Stimulated activated CD4-positive, alpha-beta T cell treated with anti-CD3 and anti-CD28 coated beads, Interleukin-4, amount 100 ng/mL, for 1 hour (primary cell): ENCODE measurements at regions not wholly inside any gene's neighbourhood (a gene's known extent, or its start where the extent isn't known, plus 50 kb on each side); places are given as distances from the start of the nearest gene placed in this dataset.

Experiments
- DNase-seq: peaks from one replicate; pipeline ENCODE4 v3.0.0-alpha.2; 2020

DNA sequence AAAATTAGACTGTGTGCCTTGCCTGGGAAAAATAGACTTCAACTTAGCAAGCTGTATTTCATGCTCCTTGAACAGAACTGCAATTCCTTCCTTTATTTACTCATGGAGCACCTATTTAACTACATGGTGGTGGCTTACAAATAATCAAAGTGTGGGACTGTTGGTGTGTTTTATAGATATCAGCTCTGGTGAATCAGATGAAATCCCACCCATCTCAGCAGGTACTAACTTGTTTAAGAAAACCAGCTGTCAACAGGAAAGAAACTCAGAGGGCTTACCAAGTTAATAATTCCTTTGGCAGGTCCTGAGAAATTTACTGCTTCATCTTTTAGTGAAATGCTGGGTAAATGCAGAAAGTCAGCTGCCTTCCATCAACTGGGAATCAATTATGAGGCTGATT, 830.6 kb downstream of the SLC4A3 start:
- no peak for DNase-seq

DNA sequence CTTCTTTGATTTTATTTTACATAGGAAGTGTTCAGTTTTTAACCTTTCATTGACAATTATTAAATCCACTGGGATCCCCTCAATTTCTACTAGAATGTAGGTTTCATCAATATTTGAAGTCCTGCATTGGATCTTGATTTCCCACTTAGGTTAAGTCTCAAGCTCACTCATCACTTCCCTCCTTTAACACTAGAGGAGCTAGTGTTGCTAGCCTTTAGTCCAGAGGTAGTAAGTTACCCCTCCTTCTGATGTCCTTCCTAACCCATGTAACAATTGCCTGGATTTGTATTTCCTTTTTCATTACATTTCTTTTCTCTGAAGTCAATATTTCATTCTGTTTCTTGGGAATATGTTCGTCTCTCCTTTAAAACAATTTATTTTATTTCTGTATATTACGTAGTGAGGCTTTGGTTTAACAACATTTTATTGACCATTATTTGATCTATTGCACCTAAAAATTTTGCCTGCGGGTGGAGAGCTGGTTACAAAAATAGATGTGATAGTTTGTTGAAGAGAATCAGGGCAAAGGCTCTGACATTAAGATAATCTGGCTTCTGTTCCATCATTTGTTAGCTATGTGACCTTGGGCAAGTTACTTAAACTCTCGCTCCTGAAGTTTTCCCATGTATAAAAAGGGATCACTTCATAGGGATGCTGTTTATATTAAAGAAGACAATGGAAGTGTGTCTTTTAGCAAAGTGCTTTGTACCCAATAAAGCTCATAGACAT, 833.0 kb downstream of the SLC4A3 start:
- DNase-seq: no peak

DNA sequence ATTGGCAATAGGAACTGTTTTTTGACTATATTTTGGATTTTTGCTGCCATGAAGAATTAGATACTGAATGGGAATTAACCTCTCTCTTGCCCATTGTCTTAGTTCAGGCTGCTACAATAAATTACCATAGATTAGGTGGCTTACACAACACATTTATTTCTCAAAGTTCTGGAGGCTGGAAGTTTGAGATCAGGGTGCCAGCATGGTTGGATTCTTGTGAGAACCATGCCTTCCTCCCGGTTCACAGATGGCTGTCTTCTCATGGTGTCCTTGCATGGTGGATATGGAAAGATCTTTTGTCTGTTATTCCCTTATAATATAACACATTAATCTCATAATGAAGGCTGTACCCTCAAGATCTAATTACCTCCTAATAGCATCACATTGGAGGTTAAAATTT, 836.4 kb downstream of the SLC4A3 start:
- DNase-seq: no peak

DNA sequence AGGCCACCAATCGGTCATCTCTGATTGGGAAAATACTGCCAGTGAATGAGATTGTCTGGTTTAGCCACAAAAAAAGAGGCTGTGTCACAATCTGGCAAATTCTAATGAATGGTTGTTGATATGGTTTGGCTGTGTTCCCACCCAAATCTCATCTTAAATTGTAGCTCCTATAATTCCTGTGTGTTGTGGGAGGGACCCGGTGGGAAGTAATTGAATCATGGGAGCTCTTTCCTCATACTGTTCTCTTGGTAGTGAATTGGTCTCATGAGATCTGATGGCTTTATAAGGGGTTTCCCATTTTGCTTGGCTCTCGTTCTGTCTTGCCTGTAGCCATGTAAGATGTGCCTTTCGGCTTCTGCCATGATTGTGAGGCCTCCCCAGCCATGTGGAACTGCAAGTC, 838.3 kb downstream of the SLC4A3 start:
- DNase-seq: no peak

DNA sequence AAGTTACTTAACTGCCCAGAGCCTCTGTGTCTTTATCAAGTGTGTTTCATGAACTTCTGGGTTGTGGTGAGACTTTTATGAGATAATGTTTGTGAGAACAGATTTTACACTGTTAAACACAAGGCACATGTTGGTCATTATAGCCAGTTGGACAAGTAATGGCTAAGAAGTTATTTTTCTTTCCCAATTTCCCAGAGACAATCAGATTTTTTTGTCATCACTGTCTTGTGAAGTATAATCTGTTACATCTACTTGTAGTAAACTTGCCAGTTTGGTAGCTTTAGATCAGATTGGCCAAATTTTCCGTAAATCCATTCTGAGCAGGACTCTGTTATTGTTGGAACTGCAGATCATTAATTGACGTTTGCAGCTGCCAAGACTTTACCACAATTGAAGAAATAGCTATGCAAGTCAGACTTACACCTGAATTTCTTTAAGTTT, 838.8 kb downstream of the SLC4A3 start:
- DNase-seq: no peak

DNA sequence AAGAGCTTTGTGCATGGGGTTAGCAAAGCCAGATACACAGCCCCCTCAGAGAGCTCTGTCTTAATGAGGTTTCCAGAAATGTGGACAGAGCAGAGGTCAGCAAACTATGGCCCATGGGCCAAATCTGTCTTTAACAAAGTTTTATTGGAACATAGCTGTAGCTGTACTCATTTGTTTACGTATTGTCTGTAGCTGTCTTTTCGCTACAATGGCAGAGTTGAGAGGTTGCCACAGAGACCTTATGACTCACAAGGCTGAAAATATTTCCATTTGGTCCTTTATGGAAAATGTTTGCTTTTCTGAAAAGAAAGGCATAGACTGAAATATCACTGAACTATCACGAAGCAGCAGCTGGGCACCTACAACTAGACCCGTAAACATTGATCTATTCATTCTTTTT, 841.8 kb downstream of the SLC4A3 start:
- no peak for DNase-seq

DNA sequence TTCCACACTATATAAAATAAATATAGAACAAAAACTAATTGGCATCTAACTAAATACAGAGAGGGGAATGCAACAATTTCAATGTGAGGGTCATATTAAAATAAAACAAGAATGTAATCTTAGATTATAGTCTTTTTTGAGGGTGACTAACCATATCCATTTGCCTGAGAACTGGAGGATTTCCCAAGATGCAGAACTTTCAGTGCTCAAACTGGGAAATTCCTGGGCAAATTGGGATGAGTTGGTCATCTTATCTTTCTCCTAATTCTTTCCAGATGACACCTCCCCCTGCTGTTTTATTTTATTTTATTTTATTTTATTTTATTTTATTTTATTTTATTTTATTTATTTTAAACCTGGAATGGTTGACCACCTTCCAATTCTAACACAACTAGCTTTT, 846.2 kb downstream of the SLC4A3 start:
- no peak for DNase-seq

DNA sequence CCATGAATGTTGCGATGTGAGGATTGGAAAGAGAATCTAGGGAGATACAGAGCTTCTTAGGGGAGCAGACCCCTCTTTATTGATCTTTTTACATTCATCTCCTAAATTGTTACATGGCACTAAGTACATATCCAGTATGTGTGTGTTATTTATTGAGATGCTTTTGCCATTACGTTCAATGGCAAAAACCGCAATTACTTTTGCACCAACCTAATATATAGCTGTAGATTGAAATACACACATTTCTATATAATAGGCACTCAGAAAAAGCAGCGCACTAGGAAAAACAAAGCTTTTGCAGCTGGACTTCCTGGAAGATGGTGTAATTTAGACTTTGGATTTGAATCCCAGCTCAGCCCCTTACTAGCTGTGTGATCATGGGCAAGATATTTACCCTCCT, 849.4 kb downstream of the SLC4A3 start:
- no peak for DNase-seq

DNA sequence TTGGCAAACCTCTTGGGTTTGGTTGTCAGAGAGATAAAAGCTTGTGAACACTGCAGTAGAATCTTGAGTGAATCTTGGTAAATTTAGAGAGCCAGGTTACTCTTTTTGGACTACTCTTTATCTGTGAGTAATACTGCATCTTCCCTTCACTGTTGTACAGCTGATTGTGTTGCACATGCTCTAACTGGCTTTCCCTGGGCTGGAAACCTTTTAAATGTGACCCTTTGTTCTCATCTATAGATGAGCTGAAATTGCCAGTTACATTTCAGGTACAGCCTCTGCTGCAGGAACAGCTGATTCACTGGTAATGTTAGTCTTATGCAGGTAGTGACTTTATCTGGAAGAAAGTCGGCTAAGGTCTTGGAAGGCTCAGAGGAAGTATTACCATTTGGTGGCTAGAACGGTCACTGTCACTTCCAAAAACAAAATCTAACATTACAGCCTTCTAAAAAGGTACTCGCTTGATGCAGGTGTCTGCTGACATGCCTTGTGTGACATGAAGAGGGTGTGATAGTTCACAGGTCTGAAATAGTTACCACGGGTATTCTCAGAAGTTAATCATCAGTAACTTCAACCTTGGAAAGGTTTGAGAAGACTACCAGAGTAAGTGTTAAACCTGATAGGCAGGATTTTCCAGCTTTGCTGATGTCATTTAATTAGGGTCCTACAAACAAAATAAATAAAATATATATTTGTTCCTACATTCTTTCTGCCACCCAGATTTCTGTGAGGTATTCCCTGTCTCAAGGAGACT, 851.1 kb downstream of the SLC4A3 start:
- no peak for DNase-seq

DNA sequence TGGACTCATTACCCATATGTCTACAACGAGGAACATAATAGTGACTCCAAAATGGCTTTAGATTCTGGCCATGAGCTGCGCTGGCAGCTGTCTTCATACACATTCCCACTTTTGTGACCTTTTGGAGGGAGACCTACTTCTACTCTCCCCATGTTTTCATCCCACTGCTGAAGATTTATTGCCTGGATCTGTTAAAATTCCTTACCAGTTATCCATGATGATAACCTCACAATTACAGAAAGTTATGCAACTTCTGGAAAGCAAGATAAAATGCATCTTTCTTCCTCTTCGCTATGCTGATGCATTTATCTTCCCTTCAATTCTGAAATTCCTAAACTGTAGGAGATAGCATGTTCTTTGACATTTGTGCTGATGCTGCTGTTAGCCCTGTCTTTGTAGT, 855.3 kb downstream of the SLC4A3 start:
- DNase-seq: no peak

DNA sequence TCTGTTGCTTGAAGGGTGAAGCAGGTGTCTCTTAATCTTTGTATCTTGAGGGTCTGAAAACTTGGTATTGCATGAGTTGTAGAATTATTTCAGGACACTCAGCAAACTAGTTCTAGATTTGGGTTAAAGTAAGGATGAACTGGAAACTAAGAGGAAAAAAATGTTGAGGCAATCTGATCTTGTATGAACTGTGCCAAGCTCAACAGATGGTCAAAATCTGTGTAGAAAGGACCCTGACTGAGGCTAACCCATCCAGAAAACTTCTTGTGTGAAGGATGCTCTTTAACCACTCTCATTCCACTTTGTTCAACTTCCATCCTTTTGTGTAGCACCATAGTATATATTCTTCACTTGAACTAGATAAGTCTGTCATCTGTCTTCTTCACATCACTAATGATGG, 861.7 kb downstream of the SLC4A3 start:
- no peak for DNase-seq

DNA sequence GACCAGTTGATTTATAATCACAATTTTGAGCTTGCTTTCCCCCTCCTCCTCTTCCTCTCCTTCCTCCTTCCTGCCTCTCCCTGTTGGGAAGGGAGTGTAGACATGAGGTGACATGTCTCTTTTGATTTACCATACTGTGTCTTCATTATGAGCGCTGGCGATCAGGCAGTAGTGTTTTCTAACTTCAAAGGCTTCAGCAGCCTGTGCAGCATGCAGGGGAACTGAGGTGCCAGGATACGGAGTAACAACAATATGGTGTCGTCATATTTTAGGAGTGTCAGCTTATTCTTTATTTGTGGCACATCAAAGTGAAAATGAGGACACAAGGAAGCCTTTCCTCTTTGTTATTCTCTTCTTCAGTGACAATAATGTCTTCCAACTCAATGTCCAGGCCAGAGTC, 864.2 kb downstream of the SLC4A3 start:
- no peak for DNase-seq

DNA sequence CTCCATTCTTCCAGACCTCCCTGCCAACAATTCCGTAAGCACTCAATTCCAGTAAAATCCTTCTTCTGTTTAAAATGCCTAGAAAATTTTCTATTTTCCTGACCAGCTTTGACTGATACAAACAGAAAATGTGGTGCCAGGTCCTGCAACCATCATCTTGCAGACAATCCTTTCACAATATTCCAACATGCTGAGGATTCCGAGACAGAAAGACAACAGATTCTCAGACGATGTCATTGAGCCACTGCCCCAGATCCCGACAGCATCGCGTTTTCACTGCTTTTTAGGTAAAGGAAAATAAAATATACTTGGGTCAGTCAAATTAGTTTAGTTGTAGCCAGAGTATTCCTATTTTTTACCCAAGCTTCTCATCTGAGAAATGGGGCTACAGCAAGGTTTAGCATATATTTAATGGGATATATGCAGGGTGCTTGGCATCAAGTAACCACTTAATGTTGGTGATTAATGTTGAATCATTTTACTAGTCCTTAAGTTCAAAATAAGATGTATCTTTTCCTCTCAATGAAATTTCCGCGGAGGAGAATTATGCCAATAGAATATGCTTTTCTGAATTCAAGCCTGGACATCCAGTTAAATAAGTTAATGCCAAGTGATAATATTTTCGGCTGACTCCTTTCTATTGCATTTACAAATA, 866.6 kb downstream of the SLC4A3 start:
- no peak for DNase-seq

DNA sequence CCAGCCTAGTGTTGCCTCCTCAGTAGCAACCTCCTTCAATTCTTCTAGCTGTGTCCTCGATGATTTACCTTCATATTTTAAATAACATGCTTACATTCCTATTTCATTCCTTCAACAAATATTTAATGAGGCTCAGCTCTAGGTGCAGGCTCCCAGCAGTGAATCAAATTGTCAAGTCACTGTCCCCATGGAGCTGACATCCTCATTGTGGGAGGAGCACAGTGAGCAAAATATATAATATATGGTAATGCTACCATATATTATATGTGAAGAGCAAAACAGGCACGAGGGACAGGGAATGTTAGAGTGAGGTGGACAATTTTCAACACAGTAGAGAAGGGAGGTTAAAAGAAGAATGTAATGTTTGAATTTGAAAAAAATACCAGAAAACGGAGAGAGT, 869.1 kb downstream of the SLC4A3 start:
- no peak for DNase-seq

DNA sequence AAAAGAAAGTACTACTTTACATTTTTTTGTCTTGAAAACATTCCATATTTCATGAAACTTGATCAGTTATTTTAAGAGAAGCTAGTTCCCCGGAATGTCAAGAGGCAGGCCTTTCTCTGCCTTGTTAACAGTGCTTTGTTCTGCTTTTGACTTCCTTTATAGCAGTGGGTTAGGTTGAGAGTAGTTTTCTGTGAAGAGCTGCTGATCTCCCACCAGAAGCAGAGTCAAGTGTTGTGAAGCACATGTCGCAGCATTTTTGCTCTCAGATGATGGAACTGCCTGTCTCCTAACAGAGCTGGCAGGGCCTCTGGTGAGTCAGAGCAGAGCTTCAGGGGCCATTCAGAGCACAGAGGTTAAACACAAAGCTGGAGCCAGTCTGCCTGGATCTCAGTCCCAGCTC, 871.8 kb downstream of the SLC4A3 start:
- no peak for DNase-seq

DNA sequence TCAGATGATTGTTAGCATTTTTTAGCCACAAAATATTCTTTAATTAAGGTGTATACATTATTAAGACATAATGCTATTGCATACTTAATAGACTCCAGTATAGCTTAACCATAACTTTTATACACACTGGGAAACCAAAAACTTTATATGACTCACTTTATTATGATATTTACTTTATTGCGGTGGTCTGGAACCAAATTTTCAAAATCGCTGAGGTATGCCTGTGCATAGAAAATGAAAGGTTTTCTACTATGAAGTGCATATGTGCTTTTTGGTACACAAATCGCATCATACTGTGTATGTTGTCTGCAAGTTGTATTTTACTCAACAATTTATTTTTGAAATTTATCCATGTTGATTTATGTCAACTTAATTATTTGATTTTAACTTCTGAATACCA, 875.1 kb downstream of the SLC4A3 start:
- DNase-seq: no peak

DNA sequence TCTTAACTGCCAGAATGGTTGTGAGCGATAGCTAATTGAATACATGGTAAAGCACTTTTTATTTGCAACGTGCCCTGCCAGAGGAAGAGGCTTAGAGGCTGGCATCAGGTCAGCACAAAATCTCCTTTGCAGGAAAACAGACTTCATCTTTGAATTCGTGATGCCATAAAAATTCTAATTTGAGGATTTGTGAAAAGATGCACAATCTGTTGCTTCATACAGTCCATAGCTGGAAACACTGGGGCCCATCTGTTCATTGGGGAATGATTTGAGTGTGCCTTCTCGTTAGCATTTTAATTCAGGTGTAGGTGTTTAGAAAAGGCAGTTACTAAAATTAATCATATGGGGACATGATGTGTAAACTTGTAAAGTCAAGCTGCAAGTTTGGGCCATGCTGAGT, 876.0 kb downstream of the SLC4A3 start:
- no peak for DNase-seq

DNA sequence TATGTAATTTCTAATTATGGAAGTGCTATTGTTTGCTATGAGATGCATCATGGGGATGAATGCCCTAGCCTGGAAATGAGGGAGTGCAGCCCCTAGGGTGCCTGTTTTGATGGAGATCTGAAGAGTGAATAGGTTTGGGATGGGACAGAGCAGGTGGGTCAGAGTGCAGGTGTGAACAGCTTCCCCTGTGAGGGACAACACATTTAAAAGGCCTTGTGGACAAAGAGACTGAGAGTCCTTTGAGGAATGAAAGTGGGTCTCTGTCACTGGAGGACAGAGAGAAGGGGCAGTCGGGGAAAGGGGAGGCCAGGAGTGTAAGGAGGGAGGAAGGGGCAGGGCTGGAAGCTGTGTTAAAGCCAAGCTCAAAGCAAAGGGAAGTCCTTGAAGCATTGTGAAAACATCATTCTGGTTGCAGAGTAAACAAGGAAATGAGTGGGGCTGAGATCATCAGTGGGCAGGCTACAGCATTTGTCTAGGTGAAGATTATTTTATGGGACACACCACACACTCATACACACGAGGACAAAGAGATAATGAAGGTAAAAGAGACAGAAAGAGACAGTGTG, 877.6 kb downstream of the SLC4A3 start:
- no peak for DNase-seq

DNA sequence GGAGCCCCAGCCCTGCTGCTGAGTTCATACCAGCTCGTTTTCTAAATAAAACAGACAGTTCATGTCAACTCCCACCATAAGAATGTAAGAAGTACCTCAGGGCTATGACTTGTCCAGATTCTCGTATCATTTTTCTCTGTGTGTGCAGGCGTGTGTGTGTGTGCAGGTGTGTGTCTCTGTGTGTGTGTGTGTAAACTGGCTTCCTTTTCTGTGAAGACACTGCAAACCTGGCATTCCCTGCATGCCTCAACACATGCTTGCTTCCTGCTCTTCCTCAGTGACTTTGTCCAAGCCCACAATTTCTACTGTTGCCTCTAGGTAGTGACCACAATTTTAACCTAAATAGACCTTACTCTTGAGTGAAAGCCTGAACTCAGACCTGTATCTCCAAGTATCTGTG, 879.0 kb downstream of the SLC4A3 start:
- no peak for DNase-seq

DNA sequence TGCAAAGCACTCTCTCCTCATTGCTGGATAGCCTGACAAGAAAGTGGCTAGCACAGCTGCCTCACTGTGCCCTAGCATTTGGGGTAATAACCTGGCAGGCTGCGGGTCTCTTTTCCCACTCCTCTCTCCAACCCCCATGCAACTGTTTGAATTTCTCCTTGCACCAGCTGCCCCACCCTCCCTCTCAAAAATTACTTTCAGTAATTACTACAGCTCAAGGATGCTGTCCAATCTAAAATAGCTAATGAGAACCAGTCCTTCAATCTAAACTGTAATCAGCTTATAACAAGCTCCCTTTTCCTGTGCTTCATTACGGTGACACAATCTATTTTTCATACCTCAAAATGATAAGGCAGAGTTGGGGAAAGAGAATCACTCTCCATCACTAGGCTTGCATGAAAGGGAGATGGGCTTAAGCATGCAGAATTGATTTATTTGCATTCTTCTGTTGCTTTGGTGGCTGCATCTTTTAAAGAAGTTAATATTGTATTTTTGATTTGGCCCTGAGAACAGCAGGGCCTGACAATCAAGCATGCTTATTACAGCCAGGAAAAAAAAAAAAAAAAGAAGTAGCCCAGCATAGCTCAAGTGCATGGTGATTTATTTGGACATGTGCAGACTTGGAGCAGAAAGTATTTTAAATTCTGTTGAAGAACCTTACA, 881.8 kb downstream of the SLC4A3 start:
- no peak for DNase-seq

DNA sequence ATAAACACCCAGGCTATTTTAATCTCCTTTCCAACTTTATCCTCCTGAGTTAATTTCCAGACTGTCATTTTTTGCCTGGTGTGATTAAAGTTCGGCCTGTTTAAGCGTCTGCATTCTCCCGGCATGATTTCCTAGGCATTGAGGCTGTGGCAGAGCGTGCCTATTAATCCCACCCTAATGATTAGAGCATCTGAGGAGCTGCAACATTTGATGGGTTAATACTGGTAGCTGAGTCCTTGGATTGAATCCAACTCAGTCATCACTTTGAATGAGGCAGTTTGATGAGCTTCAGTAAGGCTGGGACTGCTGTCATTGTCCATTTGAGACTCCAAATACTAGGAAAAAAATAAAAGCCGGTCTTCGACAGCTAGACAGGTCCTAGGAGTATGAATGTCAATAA, 882.5 kb downstream of the SLC4A3 start:
- DNase-seq: no peak

DNA sequence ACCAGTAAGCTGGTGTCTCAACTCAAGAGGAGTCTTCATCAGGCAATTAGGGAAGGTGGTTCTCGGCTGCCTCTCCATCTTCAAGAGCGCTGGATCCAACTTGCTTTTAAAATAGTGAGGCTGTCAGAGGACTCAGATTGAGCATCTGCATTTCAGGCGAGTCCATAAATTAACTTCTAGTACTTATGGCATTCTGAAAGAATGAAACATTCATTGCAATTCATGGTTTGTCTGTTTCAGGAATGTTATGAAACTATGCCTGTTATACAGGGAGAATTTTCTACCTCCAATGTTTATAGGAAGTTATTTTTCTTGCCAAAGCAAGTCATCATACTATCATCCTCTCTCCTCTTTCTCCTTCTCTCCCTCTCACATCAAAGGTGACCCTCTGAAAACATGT, 883.2 kb downstream of the SLC4A3 start:
- DNase-seq: no peak

DNA sequence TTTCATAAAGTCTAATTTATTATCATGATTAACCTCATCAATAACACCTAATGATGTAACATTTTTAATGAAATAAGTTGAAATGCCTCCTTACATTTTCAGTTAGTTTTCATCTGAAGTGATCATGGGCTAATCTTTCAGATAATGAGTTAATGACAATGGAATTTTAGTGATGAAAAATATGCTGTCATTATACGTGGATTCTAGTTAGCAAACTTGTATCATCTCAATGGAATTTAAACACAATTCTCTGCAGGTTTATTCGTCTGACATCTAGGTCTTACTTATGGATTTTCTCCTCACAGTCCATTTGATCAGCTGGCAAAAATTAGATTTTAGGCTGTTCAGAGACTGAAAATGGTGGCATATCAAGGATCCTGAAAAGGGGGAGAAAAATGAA, 885.0 kb downstream of the SLC4A3 start:
- no peak for DNase-seq
